ENCODE measurements at regions not wholly inside any gene's neighbourhood (a gene's known extent, or its start where the extent isn't known, plus 50 kb on each side); places are given as distances from the start of the nearest gene placed in this dataset.

- TF ChIP-seq POLR2AphosphoS5 (IDR thresholded peaks at IDR 0.05; ENCODE audit: borderline replicate concordance, low read depth, low read length) (no peak), EZH2 (IDR thresholded peaks at IDR 0.05) (no peak), FOXP2 (optimal IDR thresholded peaks at IDR 0.05; ENCODE audit: control extremely low read depth, extremely low read length, insufficient read depth) (no peak)
Measured at GRCh38 chr18:56199580-56200330, 438.6 kb downstream of the TXNL1 start.

All from SK-N-MC (cell line).